Sigmoid colon (tissue), 4 donors: ENCODE measurements at regions not wholly inside any gene's neighbourhood (a gene's known extent, or its start where the extent isn't known, plus 50 kb on each side); places are given as distances from the start of the nearest gene placed in this dataset.

Experiments used
- EP300 ChIP-seq, 4 donors: sonication (generic); formaldehyde crosslinking; IDR thresholded peaks; one replicate each; pipeline ENCODE4 v1.6.1; 2017; ENCODE audit warnings: antibody characterized with exemption in 4 of 4
- POLR2A ChIP-seq, 2 donors: fragments of 450-650 bp; IDR thresholded peaks; one replicate each; pipeline ENCODE4 v1.6.1; 2016; ENCODE audit warnings: antibody characterized with exemption in 2 of 2, mild to moderate bottlenecking in 2 of 2, moderate library complexity in 2 of 2
- POLR2AphosphoS5 ChIP-seq, 4 donors: sonication (generic); formaldehyde crosslinking; IDR thresholded peaks; one replicate each; pipeline ENCODE4 v1.6.1; 2017; ENCODE audit warnings: antibody characterized with exemption in 4 of 4
- TF ChIP-seq, protein P1 (sequence below), 4 experiments: fragments of 450-650 bp in 3 of 4; fragments of 200-600 bp in 1 of 4; IDR thresholded peaks; one replicate each; pipeline ENCODE4 v1.5.1; 2016 to 2019; ENCODE audit warnings: antibody characterized with exemption in 4 of 4, mild to moderate bottlenecking in 3 of 4, moderate library complexity in 2 of 4

GRCh38 chr12:127670294-127670693 is 596.7 kb upstream of the TMEM132C start:
- TF ChIP-seq, protein P1, sequence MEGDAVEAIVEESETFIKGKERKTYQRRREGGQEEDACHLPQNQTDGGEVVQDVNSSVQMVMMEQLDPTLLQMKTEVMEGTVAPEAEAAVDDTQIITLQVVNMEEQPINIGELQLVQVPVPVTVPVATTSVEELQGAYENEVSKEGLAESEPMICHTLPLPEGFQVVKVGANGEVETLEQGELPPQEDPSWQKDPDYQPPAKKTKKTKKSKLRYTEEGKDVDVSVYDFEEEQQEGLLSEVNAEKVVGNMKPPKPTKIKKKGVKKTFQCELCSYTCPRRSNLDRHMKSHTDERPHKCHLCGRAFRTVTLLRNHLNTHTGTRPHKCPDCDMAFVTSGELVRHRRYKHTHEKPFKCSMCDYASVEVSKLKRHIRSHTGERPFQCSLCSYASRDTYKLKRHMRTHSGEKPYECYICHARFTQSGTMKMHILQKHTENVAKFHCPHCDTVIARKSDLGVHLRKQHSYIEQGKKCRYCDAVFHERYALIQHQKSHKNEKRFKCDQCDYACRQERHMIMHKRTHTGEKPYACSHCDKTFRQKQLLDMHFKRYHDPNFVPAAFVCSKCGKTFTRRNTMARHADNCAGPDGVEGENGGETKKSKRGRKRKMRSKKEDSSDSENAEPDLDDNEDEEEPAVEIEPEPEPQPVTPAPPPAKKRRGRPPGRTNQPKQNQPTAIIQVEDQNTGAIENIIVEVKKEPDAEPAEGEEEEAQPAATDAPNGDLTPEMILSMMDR (IDR thresholded peaks at IDR 0.05) = no peak
- TF ChIP-seq POLR2A (IDR thresholded peaks at IDR 0.05) (no peak), POLR2AphosphoS5 (IDR thresholded peaks at IDR 0.05) (no peak), EP300 (IDR thresholded peaks at IDR 0.05) (no peak)
